NCI-H345 treated with DMSO at 0.1 percent for 48 hours (cell line): ENCODE measurements at regions not wholly inside any gene's neighbourhood (a gene's known extent, or its start where the extent isn't known, plus 50 kb on each side); places are given as distances from the start of the nearest gene placed in this dataset.
"Not testable (repeated sequence)": the region's sequence is repeated elsewhere in the genome, so short reads cannot be mapped to it uniquely, and the experiment has no call there.

Experiments
- DNase-seq: peaks from one replicate; lab custom pipeline; 2025; ENCODE audit not compliant: unreplicated experiment; lab: John Stamatoyannopoulos, UW

DNA sequence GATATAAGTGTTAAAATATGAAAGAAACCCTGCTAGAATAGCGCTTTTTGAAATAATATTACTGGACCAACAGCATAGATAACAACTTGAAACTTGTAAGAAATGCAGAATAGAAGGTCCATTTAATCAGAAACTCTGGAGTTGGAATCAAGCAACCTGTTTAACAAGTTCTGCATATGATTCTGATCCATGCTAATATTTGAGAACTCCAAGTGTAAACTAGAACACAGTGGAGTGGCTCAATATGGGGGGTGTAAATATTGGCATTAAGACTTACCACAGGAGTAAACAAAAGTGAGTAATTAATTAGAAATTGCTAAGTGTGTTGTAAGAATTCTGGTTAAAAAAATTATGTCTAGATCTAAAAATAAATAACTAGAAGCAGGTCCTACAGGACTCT is 151.2 kb downstream of the SLITRK1 start:
- no peak for DNase-seq

DNA sequence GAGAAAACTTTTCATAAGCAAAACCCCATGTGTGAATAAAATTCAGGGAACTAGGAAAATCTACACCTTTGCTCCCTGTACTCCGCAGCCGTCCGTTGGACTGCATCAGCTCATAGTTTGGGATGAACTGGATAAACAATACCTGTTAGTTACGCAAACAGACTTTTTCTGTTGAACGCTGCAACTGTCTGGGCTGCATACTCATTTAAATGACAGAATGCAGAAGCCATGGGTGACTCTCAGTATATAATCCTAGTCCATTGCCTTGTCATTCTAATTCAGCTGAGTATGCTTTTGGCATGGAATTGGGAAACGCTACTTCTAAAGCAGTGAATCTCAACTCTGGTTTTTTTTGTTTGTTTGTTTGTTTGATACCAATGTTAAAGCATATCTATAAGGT is 151.6 kb downstream of the SLITRK1 start:
- no peak for DNase-seq

DNA sequence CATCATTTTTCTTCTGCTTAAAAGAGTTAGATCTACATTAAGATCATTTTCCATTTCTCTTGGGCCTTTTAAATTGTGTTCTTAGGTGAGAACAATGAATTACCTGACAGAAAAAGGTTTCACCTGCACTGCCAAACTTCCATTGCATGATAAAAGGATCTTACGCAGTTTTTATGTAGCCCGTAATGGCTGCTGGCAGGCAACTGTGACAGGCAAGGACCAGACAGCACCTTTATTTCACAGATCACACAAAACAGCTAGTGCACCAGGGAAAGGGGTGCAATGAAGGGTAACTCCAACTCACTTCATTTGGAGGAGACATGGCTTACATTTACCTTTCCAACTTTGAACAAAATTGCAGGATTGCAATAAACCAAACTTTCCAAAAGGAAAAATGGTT is 159.8 kb downstream of the SLITRK1 start:
- DNase-seq: no peak

DNA sequence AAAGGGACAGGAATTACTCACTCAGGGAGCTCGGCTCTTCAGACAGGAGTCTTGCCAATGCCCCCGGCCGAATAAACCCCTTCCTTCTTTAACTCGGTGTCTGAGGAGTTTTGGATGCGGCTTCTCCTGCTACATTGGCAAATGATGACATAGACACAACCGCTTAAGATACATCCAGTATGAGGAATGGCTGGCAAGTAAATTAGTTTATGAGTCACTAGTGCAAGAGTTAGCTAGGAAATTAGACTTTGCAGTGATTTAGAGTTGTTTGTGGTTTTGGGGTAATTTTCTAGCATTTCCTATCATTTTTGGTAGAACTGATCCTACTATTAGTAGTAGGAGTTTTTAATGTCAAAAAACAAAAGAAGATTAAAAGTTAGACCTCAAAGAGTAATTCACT is 166.2 kb downstream of the SLITRK1 start:
- DNase-seq: no peak

DNA sequence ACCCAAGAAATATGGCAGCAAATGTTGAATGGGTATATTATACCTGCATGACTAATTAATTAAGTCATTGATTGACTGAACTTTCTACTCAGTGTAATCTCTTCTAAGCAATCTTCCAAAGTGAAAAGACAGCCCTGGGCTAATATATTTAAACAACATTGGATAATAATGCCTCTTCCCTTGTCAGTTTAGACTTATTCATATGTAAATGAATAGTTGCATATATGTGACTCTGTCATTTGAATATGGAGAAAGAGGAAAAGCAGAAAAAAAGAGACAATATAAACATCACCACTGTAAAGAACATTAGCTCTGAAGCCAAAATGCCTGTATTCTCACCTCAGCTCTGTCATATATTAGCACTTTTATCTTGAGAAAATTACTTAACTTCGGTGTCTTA is 168.0 kb downstream of the SLITRK1 start:
- no peak for DNase-seq

DNA sequence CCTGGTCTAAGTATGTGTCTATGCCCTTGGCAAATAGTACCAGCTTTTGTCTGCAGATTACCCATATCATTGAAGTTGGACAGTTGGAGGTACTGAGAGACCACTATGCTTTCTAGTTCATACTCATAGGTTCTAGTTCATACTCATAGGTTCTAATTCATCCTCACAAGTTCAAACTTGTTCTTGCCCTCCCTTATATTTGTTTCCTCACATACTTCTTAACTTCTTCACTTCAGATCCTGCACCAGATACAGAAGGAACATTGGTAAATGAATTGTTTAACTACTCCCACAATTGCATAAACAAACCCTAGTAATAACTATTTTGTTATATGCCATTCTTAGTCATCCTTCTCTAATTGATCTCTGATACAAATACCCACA is 172.2 kb downstream of the SLITRK1 start:
- DNase-seq: no peak

DNA sequence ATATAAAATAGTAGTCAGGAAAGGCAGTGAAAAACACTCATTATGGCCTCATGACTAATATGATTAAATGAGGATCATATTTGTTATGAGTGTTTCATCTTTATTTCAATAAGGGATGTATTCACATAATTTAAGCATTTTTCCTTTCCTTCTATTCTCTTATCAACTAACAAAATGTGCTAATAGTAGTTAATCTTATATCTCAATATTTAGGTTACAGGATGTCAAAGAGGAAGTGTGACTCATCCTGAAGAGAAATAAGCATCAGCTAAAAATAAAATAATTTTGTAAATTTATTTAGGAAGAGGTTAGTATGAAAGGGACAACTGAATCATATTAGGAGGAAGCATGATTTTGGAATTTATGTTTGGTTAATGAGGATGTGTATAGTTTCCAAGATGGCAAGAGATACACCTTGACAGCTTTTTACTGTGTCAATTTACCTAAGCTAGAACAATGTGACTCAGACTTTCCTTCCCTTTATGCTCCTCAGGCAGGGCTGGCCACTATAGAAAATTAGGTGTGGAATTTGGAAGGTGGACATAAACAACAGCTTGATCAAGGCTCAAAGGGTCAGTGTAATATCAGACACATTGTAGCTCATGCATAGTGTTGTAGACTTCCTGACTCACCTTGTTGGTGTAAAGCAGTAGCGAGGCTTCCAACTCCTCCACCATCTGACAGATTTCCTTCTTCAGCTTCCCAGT is 172.7 kb downstream of the SLITRK1 start:
- DNase-seq: no peak

DNA sequence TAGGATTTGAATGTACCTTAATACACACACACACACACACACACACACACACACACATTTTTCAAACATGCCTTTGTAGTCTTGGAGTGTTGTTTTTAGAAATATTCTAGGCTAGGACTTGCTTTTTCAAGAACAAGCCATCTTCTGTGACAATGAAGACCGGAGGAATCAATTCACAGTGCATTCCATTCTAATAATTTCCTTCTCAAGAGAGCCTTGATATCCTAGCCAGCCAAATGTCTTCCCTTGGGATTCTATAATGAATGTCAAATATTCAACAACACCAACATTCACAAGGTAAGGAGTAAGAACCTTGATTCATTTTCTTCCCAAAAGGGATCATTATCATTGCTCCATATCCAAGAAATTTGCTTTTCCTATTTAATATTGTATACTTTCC is 180.3 kb downstream of the SLITRK1 start:
- DNase-seq: no peak

DNA sequence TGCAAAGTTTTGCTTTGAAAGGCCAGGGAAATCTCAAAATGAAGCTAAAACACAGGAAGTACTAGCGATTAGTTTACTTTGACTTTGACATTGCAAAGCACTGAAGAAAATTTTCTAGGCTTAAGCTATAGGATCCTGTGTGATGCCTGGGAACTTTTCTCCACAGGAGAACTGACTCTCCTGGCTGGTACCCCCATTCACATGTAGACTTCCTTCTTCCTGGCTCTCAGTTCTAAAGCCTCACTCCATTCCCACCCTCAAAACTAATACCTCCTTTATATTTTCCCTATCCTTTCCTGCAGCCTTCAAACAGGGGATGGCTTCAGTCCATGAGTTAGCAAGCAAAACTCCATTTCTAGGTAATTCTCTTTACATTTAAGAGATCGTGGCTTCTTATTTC is 189.5 kb downstream of the SLITRK1 start:
- no peak for DNase-seq

DNA sequence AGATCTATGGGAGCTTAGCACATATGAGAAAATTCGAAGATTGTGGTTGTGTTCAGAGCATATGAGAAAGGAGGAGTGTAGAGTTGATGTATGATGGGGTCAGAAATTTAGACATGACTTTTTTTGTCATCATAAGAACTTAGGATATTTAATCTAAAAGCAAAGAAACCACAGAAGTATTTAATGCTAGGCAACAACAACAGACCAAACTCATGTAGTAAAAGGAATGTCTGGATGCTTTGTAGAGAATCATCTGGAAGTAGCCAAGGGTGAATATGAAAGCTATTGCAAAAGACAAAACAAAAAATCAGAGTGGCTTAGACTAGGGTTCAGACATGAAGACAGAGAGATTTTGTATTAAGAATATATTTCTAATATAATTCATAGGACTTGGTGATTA is 190.3 kb downstream of the SLITRK1 start:
- no peak for DNase-seq

DNA sequence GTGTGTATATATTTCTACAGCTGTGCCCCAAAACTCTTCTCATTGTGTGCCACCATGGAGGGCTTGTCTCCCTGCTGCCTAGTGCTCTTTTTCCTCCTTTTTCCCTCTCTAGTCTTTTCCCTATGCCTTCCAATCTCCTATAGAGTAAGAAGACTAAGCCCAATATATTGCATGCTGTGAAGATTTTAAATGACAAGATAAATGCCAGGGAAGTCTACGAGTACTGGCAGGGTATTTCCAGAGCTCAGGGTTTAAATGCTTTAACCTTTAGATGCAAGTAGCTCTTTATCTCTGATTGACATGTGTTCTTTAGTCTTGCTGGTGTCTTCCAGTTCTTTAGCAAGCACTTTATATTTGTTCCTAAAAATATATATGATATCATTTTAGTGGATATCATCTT is 200.7 kb downstream of the SLITRK1 start:
- no peak for DNase-seq

DNA sequence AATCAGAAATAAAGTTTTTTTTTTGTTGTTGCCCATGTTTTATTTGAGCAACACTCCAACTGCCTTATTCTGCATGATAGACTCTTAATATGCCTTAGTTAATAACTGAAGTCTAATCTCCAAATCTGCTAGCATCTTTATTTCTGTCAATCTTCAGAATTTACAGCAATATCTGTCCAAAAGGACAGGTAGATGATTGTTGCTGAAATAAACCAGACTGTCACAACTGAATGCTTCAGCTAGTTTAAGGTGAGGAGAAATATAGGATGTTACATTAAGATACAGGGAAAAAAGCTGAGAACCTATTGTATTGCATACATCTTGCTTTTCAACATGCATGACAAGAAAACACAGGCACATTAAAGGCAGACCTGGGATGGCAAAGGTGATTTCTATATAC is 204.3 kb downstream of the SLITRK1 start:
- DNase-seq: no peak

DNA sequence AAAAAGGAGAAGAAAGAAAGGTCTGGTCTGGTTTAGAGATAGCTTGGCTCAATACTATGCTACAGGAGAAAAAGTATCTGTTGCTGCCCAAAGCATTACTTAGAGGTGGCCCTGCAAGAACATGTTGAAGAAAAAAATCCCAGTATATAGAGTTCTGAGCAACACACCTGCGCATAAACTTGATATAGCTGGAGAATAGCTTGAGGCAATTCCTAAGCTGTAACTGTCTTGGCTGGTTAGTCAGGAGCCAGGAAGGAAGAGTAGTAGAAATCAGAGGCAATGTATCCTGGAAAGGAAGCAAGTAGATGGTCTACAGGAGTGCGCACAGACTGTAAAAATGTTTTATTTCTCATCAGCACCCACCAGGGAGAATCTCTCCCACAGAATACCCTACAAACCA is 209.7 kb downstream of the SLITRK1 start:
- DNase-seq: no peak

DNA sequence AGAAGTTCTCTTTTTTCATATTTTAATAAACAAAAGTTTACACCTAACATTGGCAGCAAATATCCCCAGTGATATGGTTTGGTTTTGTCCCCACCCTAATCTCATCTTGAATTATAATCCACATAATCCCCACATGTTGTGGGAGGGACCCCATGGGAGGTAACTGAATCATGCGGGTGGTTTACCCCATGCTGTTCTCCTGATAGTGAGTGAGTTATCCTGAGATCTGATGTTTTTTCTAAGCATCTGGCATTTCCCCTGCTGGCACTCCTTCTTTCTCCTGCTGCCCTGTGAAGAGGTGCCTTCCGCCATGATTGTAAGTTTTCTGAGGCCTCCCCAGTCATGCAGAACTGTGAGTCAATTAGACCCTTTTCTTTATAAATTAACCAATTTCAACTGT is 214.7 kb downstream of the SLITRK1 start:
- no peak for DNase-seq

DNA sequence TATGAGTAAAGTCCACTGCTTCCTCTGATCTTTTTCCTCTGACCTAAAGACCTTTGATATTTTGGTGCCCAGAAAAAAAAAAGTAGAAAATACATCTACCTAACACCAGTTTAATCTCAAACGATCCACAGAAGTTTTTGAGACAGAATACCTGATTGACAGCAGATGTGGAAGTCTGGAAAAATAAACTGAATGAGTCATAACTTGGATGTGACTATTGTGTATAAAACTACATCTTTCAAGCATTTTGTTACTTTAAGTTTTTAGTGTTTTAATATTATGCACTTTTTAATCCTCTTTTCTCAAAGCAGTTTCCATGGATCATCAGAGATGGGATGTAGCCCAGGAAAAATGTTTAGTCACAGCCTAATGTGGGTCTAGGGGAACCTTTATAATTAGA is 216.1 kb downstream of the SLITRK1 start:
- DNase-seq: no peak

DNA sequence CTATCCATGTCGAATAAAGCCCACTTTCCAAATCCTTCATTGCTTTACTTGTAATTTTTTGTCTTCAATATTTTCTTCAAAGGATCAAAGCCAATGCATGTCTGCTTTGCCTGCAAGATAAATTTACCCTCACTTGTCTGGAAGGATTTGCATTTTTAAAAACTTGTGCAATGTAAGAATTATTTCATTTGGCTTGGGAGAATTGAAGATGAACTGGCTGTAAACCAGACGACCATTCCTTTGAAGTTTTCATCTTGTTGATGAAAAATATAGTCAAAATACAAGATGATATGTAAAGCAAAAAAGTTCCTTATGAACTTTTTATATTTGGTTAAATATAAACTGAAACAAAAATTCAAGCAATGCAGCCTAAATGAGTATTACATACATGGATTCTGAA is 225.0 kb downstream of the SLITRK1 start:
- DNase-seq: no peak

DNA sequence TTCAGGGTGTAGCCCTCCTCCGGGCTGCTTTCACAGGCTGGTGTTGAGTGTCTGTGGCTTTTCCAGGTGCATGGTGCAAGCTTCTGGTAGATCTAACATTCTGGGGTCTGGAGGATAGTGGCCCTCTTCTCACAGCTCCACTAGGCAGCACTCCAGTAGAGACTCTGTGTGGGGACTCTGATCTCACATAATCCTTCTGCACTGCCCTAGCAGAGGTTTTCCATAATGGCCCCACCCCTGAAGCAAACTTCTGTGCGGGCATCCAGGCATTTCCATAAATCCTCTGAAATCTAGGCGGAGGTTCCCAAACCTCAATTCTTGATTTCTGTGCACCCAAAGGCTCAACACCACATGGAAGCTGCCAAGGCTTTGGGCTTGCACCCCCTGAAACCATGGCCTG is 239.7 kb downstream of the SLITRK1 start:
- DNase-seq: not testable (repeated sequence)

DNA sequence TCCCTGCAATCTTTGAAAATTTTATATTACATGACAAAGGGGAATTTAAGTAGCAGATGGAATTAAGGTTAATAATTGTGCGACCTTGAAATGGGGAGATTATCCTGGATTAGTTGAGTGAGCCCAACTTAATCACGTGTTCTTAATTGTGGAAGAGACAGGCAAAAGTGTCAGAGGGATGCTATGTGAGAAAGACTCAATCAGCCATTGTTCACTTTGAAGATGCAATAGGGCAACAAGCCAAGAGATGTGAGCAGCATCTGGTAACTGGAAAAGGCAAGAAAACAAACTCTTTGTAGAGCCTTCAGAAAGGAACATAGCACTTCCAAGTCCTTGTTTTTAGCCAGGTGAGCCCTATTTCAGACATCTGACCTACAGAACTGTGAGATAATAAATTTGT is 247.7 kb downstream of the SLITRK1 start:
- DNase-seq: no peak

DNA sequence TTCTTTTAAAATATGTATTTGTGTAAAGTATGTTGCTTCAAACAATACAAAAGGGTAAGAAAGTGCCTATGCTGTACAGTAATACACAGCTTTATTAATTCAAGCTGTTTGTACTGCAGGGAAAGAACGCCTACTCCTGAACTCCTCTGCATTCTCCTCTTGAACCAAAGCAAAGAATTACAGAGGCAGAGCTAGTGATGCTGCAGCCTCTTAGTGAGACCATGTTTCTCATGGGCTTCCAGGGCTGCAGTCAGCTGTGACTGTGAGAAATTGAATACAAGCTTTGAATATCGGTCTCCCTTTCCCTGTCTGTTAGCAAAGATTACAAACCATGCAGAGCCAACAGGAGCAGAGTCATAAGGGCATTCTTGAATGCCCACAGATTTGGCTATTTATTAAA is 248.5 kb downstream of the SLITRK1 start:
- DNase-seq: no peak

DNA sequence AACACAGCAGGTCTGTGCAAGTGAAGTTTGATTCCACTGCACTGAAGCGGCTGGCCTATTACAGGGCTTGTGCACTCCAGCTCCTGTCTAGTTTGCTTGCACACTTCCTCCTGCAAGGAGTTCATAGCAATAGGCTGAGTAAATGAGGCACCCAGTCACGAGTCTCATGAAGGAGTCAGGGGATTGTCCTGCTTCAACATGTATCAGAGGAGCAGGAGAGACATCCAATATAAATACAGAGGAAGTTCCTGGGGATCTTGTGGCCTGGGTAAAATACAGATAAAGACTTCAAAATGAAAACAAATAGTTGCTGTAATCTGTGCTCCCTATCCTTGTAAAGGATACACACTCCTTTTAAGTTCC is 259.9 kb downstream of the SLITRK1 start:
- no peak for DNase-seq

DNA sequence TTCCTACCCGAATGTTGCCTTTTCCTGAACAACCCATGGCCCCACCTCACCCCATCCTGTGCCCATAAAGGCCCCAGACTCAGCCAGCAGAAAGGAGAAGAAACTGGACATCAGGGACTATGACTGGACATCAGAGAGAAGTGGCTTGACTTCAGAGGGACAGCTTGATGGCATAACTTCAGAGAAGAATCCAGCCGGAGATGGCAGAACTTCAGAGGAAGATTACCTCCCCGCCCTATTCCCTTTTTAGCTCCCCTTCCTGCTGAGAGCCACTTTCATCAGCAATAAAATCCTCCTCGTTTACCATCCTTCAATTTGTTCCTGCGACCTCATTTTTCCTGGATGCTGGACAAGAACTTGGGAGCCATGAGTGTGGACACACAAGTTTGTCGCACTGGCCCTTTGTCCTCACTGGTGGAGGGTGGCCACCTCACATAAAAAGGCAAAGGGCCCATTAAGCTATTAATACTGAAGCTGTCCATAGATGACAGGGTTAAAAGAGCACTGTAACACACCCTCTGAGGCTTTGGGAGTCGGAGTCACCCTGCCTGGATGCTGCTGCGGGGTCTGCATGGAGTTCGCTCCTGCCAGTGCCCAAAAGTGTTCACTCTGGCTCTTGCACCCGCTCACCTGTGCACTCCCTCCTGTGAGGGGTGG is 260.4 kb downstream of the SLITRK1 start:
- no peak for DNase-seq

DNA sequence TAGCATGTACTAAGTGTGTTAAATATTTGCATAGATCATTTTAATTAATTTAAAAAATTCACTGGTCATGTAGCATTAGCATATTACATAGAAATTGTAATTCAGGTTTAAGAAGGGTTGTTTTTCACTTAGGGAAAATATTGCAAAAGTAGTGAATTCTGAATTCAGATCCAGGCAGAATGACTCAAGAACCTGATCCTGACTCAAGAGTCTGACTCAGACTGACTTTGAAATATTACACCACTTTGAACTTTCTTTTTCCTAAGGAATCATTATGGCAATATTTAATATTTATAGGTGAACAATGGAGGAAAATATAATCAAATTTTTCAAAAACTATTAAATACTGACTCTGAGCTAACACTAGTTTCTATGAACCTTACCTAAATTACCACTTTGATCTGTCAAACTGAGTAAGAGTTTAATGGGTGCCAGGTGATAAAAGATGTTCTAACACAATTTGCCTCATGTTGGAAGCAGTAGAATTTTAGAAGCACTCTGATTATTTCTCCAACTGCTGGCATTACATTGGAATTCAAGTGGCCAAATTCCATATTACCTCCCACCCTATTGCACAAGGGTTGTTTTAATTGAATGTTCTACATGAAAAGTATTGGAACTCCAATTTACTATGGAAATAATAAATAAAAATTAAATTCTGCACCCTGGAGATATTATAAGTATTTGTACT is 261.6 kb downstream of the SLITRK1 start:
- DNase-seq: no peak

DNA sequence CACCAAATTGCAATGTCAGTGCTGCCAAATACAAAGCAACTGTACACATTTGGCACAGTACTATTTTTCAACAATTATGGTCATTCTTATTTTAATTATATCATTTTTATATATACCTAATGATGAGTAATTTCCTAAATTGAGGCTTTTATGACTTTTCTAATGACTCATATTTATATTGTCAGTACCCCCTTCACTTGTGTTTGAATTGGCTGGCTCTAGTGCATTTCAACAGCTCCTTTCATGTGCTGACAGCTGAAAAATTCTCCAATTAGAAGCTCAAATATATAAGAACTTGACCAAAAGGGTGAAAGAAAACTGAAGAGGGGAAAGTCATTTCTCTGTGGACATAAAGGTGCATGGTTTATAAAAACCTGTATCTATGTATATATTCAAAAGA is 263.3 kb downstream of the SLITRK1 start:
- no peak for DNase-seq
